Neural cell (in vitro differentiated cells): ENCODE measurements at regions not wholly inside any gene's neighbourhood (a gene's known extent, or its start where the extent isn't known, plus 50 kb on each side); places are given as distances from the start of the nearest gene placed in this dataset.

ENCODE experiments used
- TAF1 ChIP-seq: IDR thresholded peaks from 2 replicates; pipeline ENCODE4 v1.6.1; 2012; ENCODE audit warnings: low read depth
- TF ChIP-seq, protein P1 (sequence below): fragments of 450-650 bp; IDR thresholded peaks from 2 replicates; pipeline ENCODE4 v1.5.1; 2014; ENCODE audit warnings: antibody characterized with exemption, mild to moderate bottlenecking, moderate library complexity; ENCODE audit not compliant: poor library complexity, severe bottlenecking

DNA sequence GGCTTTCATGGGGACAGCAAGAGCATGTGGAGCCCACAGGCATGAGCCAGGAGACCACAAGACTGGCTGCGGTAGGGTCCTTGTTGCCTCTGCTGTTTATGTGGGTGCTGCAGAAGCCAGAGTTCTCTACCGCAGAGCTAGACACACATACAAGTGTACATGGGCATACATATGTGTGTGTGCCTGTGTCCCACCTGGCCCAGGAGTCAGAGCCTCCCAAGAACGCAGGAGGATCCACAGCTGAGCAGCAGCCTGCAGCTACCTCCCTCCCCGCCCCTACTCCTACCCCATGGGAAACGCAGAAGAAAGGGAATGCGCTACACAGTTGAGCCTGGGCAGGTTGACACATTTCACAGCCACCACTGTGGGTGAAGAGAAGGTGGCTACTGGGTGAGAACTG, 438.1 kb upstream of the SMIM21 start:
- TF ChIP-seq, protein P1, sequence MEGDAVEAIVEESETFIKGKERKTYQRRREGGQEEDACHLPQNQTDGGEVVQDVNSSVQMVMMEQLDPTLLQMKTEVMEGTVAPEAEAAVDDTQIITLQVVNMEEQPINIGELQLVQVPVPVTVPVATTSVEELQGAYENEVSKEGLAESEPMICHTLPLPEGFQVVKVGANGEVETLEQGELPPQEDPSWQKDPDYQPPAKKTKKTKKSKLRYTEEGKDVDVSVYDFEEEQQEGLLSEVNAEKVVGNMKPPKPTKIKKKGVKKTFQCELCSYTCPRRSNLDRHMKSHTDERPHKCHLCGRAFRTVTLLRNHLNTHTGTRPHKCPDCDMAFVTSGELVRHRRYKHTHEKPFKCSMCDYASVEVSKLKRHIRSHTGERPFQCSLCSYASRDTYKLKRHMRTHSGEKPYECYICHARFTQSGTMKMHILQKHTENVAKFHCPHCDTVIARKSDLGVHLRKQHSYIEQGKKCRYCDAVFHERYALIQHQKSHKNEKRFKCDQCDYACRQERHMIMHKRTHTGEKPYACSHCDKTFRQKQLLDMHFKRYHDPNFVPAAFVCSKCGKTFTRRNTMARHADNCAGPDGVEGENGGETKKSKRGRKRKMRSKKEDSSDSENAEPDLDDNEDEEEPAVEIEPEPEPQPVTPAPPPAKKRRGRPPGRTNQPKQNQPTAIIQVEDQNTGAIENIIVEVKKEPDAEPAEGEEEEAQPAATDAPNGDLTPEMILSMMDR, result no peak
- TF ChIP-seq TAF1, result no peak
